ENCODE measurements at regions not wholly inside any gene's neighbourhood (a gene's known extent, or its start where the extent isn't known, plus 50 kb on each side); places are given as distances from the start of the nearest gene placed in this dataset.

DNA sequence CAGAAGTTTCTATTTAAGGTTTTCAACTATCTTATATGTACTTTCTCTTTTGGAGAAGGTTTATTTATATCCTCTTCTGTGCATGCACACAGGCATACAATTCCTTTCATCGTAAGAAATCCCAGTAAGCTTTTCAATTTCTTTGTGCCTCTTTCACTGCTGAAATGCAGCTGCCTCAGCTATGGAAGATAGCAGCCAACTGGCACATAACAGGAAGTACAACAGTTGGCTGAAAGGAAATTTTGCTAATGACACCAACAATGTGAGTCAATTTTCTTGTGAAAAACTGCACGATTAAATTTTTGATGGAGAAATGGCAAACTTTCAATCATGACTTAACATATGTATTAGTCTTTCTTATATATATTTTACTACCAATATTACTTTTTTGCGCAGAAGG is 74.5 kb upstream of the PAQR3 start:
- TF ChIP-seq, protein P1, sequence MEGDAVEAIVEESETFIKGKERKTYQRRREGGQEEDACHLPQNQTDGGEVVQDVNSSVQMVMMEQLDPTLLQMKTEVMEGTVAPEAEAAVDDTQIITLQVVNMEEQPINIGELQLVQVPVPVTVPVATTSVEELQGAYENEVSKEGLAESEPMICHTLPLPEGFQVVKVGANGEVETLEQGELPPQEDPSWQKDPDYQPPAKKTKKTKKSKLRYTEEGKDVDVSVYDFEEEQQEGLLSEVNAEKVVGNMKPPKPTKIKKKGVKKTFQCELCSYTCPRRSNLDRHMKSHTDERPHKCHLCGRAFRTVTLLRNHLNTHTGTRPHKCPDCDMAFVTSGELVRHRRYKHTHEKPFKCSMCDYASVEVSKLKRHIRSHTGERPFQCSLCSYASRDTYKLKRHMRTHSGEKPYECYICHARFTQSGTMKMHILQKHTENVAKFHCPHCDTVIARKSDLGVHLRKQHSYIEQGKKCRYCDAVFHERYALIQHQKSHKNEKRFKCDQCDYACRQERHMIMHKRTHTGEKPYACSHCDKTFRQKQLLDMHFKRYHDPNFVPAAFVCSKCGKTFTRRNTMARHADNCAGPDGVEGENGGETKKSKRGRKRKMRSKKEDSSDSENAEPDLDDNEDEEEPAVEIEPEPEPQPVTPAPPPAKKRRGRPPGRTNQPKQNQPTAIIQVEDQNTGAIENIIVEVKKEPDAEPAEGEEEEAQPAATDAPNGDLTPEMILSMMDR (IDR thresholded peaks at IDR 0.05; ENCODE audit: insufficient read depth, low read depth, low read length) = no peak
- H3K4me3 ChIP-seq (ENCODE audit: low read depth, low read length) = no peak overlapping the region
- DNase-seq (ENCODE audit: low read depth) = no peak

GRCh38 chr4:78990938-78991810 is 51.9 kb upstream of the PAQR3 start:
- DNase-seq (ENCODE audit: low read depth) = no peak
- TF ChIP-seq, protein P1 (IDR thresholded peaks at IDR 0.05; ENCODE audit: insufficient read depth, low read depth, low read length) = no peak

DNA sequence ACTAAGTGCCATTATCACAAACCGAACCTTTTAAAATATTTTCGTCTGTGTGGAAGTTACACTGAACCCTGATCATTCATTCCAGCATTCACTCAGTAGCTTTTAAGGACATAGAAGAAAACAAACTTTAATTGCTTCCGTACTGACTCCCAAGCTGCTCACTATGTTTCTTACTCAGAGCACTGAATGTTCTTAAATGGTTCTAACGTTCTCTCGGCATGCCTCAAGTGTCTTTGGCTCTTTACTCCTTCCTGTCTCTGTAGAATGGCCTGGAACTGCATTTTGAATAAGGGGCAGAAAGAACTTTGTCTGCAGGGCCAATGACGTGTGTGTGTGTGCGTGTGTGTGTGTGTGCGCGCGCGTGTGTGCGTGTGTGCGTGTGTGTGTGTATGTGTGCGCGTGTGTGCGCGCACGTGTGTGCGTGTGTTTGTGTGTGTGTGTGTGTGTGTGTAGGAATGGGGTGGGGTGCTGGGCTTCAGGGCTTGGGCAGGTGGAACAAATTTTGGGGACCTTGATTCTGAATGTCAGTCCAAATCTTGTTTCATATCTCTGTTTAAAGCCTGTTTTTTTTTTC is 50.5 kb upstream of the PAQR3 start:
- DNase-seq (ENCODE audit: low read depth) = no peak
- H3K4me3 ChIP-seq (ENCODE audit: low read depth, low read length) = no peak overlapping the region
- TF ChIP-seq, protein P1 (IDR thresholded peaks at IDR 0.05; ENCODE audit: insufficient read depth, low read depth, low read length) = no peak

More at GRCh38 chr4:78990938-78991810, 51.9 kb upstream of the PAQR3 start:
- H3K4me3 ChIP-seq (ENCODE audit: low read depth, low read length) = no peak overlapping the region

Data from fibroblast of villous mesenchyme (primary cell).